Vagina (tissue), 2 donors: ENCODE measurements at regions not wholly inside any gene's neighbourhood (a gene's known extent, or its start where the extent isn't known, plus 50 kb on each side); places are given as distances from the start of the nearest gene placed in this dataset.

Experiments used
- POLR2A ChIP-seq, 2 donors: fragments of 450-650 bp; IDR thresholded peaks; one replicate each; pipeline ENCODE4 v1.6.1; 2017; ENCODE audit warnings: antibody characterized with exemption in 2 of 2, mild to moderate bottlenecking in 2 of 2, moderate library complexity in 2 of 2
- POLR2AphosphoS5 ChIP-seq, 2 donors: sonication (generic); formaldehyde crosslinking; IDR thresholded peaks; one replicate each; pipeline ENCODE4 v1.9.0; 2017; ENCODE audit warnings: antibody characterized with exemption in 2 of 2, mild to moderate bottlenecking in 2 of 2, low read depth in 1 of 2; ENCODE audit not compliant: insufficient read depth in 1 of 2
- TF ChIP-seq, protein P1 (sequence below), 3 experiments: fragments of 450-650 bp in 2 of 3; fragments of 200-600 bp in 1 of 3; sonication (generic) in 1 of 3; IDR thresholded peaks; one replicate each; pipeline ENCODE4 v1.5.1; 2017 to 2019; ENCODE audit warnings: antibody characterized with exemption in 3 of 3, mild to moderate bottlenecking in 2 of 3, moderate library complexity in 2 of 3

DNA sequence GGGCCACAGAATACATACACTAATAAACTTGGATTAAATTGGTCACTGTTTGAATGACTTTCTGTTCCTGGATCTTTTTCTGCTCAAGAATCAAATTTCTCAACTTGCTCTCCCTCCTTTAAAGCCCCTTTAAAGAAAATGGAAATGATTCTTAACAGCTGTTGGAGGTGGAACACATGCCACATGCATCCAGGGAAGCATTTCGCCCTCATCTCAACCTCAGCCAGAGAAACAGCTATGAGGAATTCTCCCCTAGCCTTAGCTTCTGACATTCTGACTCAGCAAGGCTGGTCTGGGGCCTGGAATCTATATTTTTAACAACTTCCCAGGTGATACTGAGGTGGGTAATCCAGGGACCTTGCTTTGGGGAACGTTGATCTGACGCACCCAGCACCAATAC, 263.4 kb upstream of the ECI2 start:
- TF ChIP-seq POLR2A (IDR thresholded peaks at IDR 0.05) (no peak), POLR2AphosphoS5 (IDR thresholded peaks at IDR 0.05; ENCODE audit: insufficient read depth in 1 of 2, low read depth in 1 of 2) (no peak)
- TF ChIP-seq, protein P1, sequence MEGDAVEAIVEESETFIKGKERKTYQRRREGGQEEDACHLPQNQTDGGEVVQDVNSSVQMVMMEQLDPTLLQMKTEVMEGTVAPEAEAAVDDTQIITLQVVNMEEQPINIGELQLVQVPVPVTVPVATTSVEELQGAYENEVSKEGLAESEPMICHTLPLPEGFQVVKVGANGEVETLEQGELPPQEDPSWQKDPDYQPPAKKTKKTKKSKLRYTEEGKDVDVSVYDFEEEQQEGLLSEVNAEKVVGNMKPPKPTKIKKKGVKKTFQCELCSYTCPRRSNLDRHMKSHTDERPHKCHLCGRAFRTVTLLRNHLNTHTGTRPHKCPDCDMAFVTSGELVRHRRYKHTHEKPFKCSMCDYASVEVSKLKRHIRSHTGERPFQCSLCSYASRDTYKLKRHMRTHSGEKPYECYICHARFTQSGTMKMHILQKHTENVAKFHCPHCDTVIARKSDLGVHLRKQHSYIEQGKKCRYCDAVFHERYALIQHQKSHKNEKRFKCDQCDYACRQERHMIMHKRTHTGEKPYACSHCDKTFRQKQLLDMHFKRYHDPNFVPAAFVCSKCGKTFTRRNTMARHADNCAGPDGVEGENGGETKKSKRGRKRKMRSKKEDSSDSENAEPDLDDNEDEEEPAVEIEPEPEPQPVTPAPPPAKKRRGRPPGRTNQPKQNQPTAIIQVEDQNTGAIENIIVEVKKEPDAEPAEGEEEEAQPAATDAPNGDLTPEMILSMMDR (IDR thresholded peaks at IDR 0.05): no peak
